SK-N-SH treated with all-trans-retinoic acid at 6 μM for 48 hours (cell line): ENCODE measurements at regions not wholly inside any gene's neighbourhood (a gene's known extent, or its start where the extent isn't known, plus 50 kb on each side); places are given as distances from the start of the nearest gene placed in this dataset.

Experiments
- ESRRG ChIP-seq: fragments of 250-450 bp; sonication (Bioruptor Pico); IDR thresholded peaks from 2 replicates; pipeline ENCODE4 v1.6.1; 2021; ENCODE audit warnings: mild to moderate bottlenecking
- OSR1 ChIP-seq: fragments of 250-450 bp; sonication (Bioruptor Pico); IDR thresholded peaks from 2 replicates; pipeline ENCODE4 v1.8.0; 2022; ENCODE audit warnings: moderate library complexity, mild to moderate bottlenecking, inconsistent platforms
- PATZ1 ChIP-seq: fragments of 250-450 bp; sonication (Bioruptor Pico); IDR thresholded peaks from 2 replicates; pipeline ENCODE4 v1.8.0; 2020; ENCODE audit warnings: mild to moderate bottlenecking, moderate library complexity, borderline replicate concordance
- RARB ChIP-seq: fragments of 250-450 bp; sonication (Bioruptor Pico); IDR thresholded peaks from 2 replicates; pipeline ENCODE4 v1.8.0; 2021; ENCODE audit warnings: mild to moderate bottlenecking, moderate library complexity
- TCF4 ChIP-seq: fragments of 250-450 bp; sonication (Bioruptor Pico); IDR thresholded peaks from 2 replicates; pipeline ENCODE4 v1.8.0; 2021; ENCODE audit warnings: mild to moderate bottlenecking, moderate library complexity, borderline replicate concordance
- ZC3H10 ChIP-seq: fragments of 250-450 bp; sonication (Bioruptor Pico); IDR thresholded peaks from 2 replicates; pipeline ENCODE4 v1.5.1; 2021; ENCODE audit warnings: mild to moderate bottlenecking, moderate library complexity
- ZFP30 ChIP-seq: fragments of 450-650 bp; formaldehyde crosslinking; IDR thresholded peaks from 2 replicates; pipeline ENCODE4 v1.5.0; 2022; ENCODE audit warnings: mild to moderate bottlenecking, moderate library complexity

GRCh38 chr4:178963446-178964045 is 1521.3 kb upstream of the AGA start:
- TF ChIP-seq TCF4 (no peak), ESRRG (CRISPR knock-in tag) (no peak), PATZ1 (CRISPR knock-in tag) (no peak), RARB (CRISPR knock-in tag) (no peak), OSR1 (CRISPR knock-in tag) (no peak), ZC3H10 (no peak), ZFP30 (CRISPR knock-in tag) (no peak)
